H9 (cell line): ENCODE measurements at regions not wholly inside any gene's neighbourhood (a gene's known extent, or its start where the extent isn't known, plus 50 kb on each side); places are given as distances from the start of the nearest gene placed in this dataset.

Experiments
- DNase-seq: peaks from one replicate; pipeline ENCODE4 v3.0.0-alpha.2; 2017
- H2AFZ ChIP-seq: one replicate; pipeline ENCODE4 v1.6.1; 2013; ENCODE audit warnings: mild to moderate bottlenecking, low read length, control low read depth, moderate library complexity
- H2AK5ac ChIP-seq: 2 replicates; pipeline ENCODE4 v1.6.1; 2013; ENCODE audit warnings: low read length, control low read depth, mixed read lengths; ENCODE audit not compliant: insufficient read length
- H2BK120ac ChIP-seq: one replicate; pipeline ENCODE4 v1.6.1; 2013; ENCODE audit warnings: low read depth, mild to moderate bottlenecking, low read length, control low read depth, inconsistent platforms; ENCODE audit not compliant: poor library complexity, severe bottlenecking
- H2BK12ac ChIP-seq: 2 replicates; pipeline ENCODE4 v1.6.1; 2013; ENCODE audit warnings: low read length, control low read depth, mixed read lengths, low read depth; ENCODE audit not compliant: insufficient read length
- H2BK15ac ChIP-seq: 2 replicates; pipeline ENCODE4 v1.6.1; 2013; ENCODE audit warnings: low read depth, low read length, control low read depth
- H2BK20ac ChIP-seq: one replicate; pipeline ENCODE4 v1.6.1; 2013; ENCODE audit warnings: low read depth, mild to moderate bottlenecking, low read length, control low read depth, inconsistent platforms; ENCODE audit not compliant: poor library complexity, severe bottlenecking
- H2BK5ac ChIP-seq: 2 replicates; pipeline ENCODE4 v1.6.1; 2013; ENCODE audit warnings: low read length, control low read depth, mixed read lengths; ENCODE audit not compliant: insufficient read length
- H3K14ac ChIP-seq: 2 replicates; pipeline ENCODE4 v1.6.1; 2013; ENCODE audit warnings: low read length, control low read depth; ENCODE audit not compliant: insufficient read depth
- H3K18ac ChIP-seq: 2 replicates; pipeline ENCODE4 v1.6.1; 2013; ENCODE audit warnings: low read depth, mild to moderate bottlenecking, mixed read lengths, low read length, control low read depth; ENCODE audit not compliant: insufficient read length
- H3K23ac ChIP-seq: 2 replicates; pipeline ENCODE4 v1.6.1; 2013; ENCODE audit warnings: low read length, control low read depth, mixed read lengths, low read depth; ENCODE audit not compliant: insufficient read length
- H3K23me2 ChIP-seq: 2 replicates; pipeline ENCODE4 v1.6.1; 2013; ENCODE audit warnings: low read depth, mild to moderate bottlenecking, mixed read lengths, low read length, control low read depth; ENCODE audit not compliant: insufficient read length, poor library complexity, severe bottlenecking
- H3K27ac ChIP-seq: 2 replicates; pipeline ENCODE4 v1.5.1; 2013; ENCODE audit warnings: low read length, control low read depth, mixed read lengths, low read depth; ENCODE audit not compliant: insufficient read length
- H3K27me3 ChIP-seq: 2 replicates; pipeline ENCODE4 v1.6.1; 2013; ENCODE audit warnings: low read length, control low read depth, inconsistent platforms; ENCODE audit not compliant: insufficient read depth
- H3K4ac ChIP-seq: 2 replicates; pipeline ENCODE4 v1.6.1; 2013; ENCODE audit warnings: low read depth, mild to moderate bottlenecking, control low read depth, inconsistent platforms, low read length, moderate library complexity
- H3K4me1 ChIP-seq: 2 replicates; pipeline ENCODE4 v1.6.1; 2013; ENCODE audit warnings: low read length, control low read depth, inconsistent platforms; ENCODE audit not compliant: insufficient read depth
- H3K4me2 ChIP-seq: 2 replicates; pipeline ENCODE4 v1.6.1; 2013; ENCODE audit warnings: low read length, control low read depth, mixed read lengths; ENCODE audit not compliant: insufficient read length, insufficient read depth
- H3K56ac ChIP-seq: 2 replicates; pipeline ENCODE4 v1.6.1; 2013; ENCODE audit warnings: low read depth, mild to moderate bottlenecking, mixed read lengths, low read length, control low read depth; ENCODE audit not compliant: insufficient read length
- H3K79me1 ChIP-seq: 2 replicates; pipeline ENCODE4 v1.6.1; 2013; ENCODE audit warnings: low read depth, mild to moderate bottlenecking, moderate library complexity, low read length, control low read depth, inconsistent platforms; ENCODE audit not compliant: insufficient read depth, poor library complexity, severe bottlenecking
- H3K79me2 ChIP-seq: 2 replicates; pipeline ENCODE4 v1.6.1; 2013; ENCODE audit warnings: low read length, control low read depth, inconsistent platforms; ENCODE audit not compliant: insufficient read depth
- H3K9ac ChIP-seq: 2 replicates; pipeline ENCODE4 v1.6.1; 2013; ENCODE audit warnings: low read length, control low read depth, mixed read lengths; ENCODE audit not compliant: insufficient read length; ENCODE audit errors: extremely low read depth
- H3K9me3 ChIP-seq: one replicate; pipeline ENCODE4 v1.6.1; 2013; ENCODE audit warnings: low read depth, low read length, inconsistent platforms; ENCODE audit not compliant: control insufficient read depth
- H3T11ph ChIP-seq: one replicate; pipeline ENCODE4 v1.6.1; 2013; ENCODE audit warnings: mild to moderate bottlenecking, low read length, control low read depth, inconsistent platforms
- H4K20me1 ChIP-seq: one replicate; pipeline ENCODE4 v1.6.1; 2013; ENCODE audit not compliant: control insufficient read depth, insufficient read length, insufficient read depth
- H4K5ac ChIP-seq: 2 replicates; pipeline ENCODE4 v1.6.1; 2013; ENCODE audit warnings: low read depth, mild to moderate bottlenecking, mixed read lengths, low read length, control low read depth; ENCODE audit not compliant: insufficient read length
- H4K8ac ChIP-seq: replicated peaks from 2 replicates; pipeline ENCODE4 v1.6.1; 2013; ENCODE audit warnings: low read length, control low read depth, mixed read lengths, low read depth; ENCODE audit not compliant: insufficient read length
- H4K91ac ChIP-seq: 2 replicates; pipeline ENCODE4 v1.6.1; 2013; ENCODE audit warnings: low read depth, mild to moderate bottlenecking, moderate library complexity, mixed read lengths, low read length, control low read depth; ENCODE audit not compliant: insufficient read length
- H3K27ac Mint-ChIP-seq, 3 experiments: 2 replicates in 2 of 3; 3 replicates in 1 of 3; pipeline ENCODE4 v1.8.0; 2020 to 2021; ENCODE audit warnings: mixed read lengths in 3 of 3, mild to moderate bottlenecking in 1 of 3, moderate library complexity in 1 of 3
- H3K27me3 Mint-ChIP-seq: 2 replicates; pipeline ENCODE4 v1.8.0; 2021; ENCODE audit warnings: low read depth, mild to moderate bottlenecking, moderate library complexity, mixed read lengths
- H3K36me3 Mint-ChIP-seq, 3 experiments: 2 replicates in 2 of 3; 3 replicates in 1 of 3; pipeline ENCODE4 v1.8.0; 2020 to 2021; ENCODE audit warnings: low read depth in 3 of 3, mixed read lengths in 3 of 3; ENCODE audit not compliant: insufficient read depth in 1 of 3
- H3K4me1 Mint-ChIP-seq, 2 experiments: 2 replicates each; pipeline ENCODE4 v1.8.0; 2020; ENCODE audit warnings: mixed read lengths in 2 of 2
- H3K4me3 Mint-ChIP-seq, 2 experiments: 2 replicates in 1 of 2; 3 replicates in 1 of 2; pipeline ENCODE4 v1.8.0; 2020 to 2021; ENCODE audit warnings: mild to moderate bottlenecking in 2 of 2, mixed read lengths in 2 of 2, moderate library complexity in 1 of 2
- H3K9me3 Mint-ChIP-seq, 2 experiments: 2 replicates in 1 of 2; 3 replicates in 1 of 2; pipeline ENCODE4 v1.8.0; 2020; ENCODE audit warnings: mild to moderate bottlenecking in 2 of 2, mixed read lengths in 2 of 2, moderate library complexity in 1 of 2
- CTCF ChIP-seq: fragments of 200-600 bp; sonication (generic); conservative IDR thresholded peaks from 3 replicates; pipeline ENCODE4 v1.8.0; 2021; ENCODE audit warnings: antibody characterized with exemption, mild to moderate bottlenecking
- WGBS: extraction: QIAGEN DNeasy Blood & Tissue Kit; methylation state at CpG from one replicate; pipeline ENCODE4 v1.1.7; 2013; ENCODE audit warnings: missing lambda C conversion rate, low lambda C conversion rate, mixed read lengths; ENCODE audit not compliant: insufficient read length; ENCODE audit errors: extremely low coverage; 5-methylcytosine and 5-hydroxymethylcytosine counted together

- H3K23me2 ChIP-seq, result no peaks in the 10 kb centered on the region
Observed at GRCh38 chr14:104382361-104383087, 197.0 kb upstream of the C14orf180 start.

More at GRCh38 chr14:104382361-104383087, 197.0 kb upstream of the C14orf180 start:
- Histone ChIP-seq H3K79me2 (no peaks in the 10 kb centered on the region), H2BK12ac (no peak overlapping the region), H3K9me3 (no peaks in the 10 kb centered on the region), H3K27me3 (no peaks in the 10 kb centered on the region), H2AK5ac (no peak overlapping the region), H3K56ac (no peak overlapping the region), H2BK15ac (no peak overlapping the region), H3K9ac (no peak overlapping the region), H2AFZ (no peak overlapping the region), H3T11ph (no peak overlapping the region), H3K18ac (no peak overlapping the region), H3K14ac (no peak overlapping the region), H3K4me1 (no peaks in the 10 kb centered on the region), H4K20me1 (no peaks in the 10 kb centered on the region), H4K5ac (no peak overlapping the region), H3K23ac (no peak overlapping the region), H2BK20ac (no peak overlapping the region), H3K4ac (no peak overlapping the region), H2BK120ac (no peak overlapping the region), H3K79me1 (no peaks in the 10 kb centered on the region), H3K4me2 (no peak overlapping the region), H4K91ac (no peak overlapping the region), H3K27ac (no peak overlapping the region), H2BK5ac (no peak overlapping the region), H4K8ac (no peak overlapping the region)
- no peak overlapping the region for H3K27ac Mint-ChIP-seq
- peaks cover 10 to 26% of the 10 kb centered on the region in 2 experiments for H3K4me1 Mint-ChIP-seq
- H3K4me3 Mint-ChIP-seq, result no peak overlapping the region
- H3K27me3 Mint-ChIP-seq, result peaks cover 21% of the 10 kb centered on the region
- peaks cover 0 to 8% (median 2%) of the 10 kb centered on the region in 3 experiments; a peak in 2 of 7 replicates for H3K36me3 Mint-ChIP-seq
- H3K9me3 Mint-ChIP-seq, result peaks cover 8 to 14% of the 10 kb centered on the region in 2 experiments; a peak in 4 of 5 replicates
- DNase-seq, result no peak
- no CpG with 5 or more reads among the region's 20 CpGs for WGBS
- TF ChIP-seq CTCF, result no peak
